HG02623 (cell line): ENCODE measurements at regions not wholly inside any gene's neighbourhood (a gene's known extent, or its start where the extent isn't known, plus 50 kb on each side); places are given as distances from the start of the nearest gene placed in this dataset.
"Not testable (repeated sequence)": the region's sequence is repeated elsewhere in the genome, so short reads cannot be mapped to it uniquely, and the experiment has no call there.

Experiments used
- ATAC-seq: cut with Tn5 transposase; IDR thresholded peaks from one replicate; pipeline ENCODE4 v1.9.1; 2021; ENCODE audit warnings: moderate library complexity; ENCODE audit not compliant: unreplicated experiment

GRCh38 chr18:1102848-1103247 lies 198.2 kb downstream of the ADCYAP1 start:
- ATAC-seq, result no peak

- ATAC-seq, result no peak
These were observed 198.9 kb downstream of the ADCYAP1 start for GRCh38 chr18:1103537-1103936.

- ATAC-seq, result no peak
These were observed 199.7 kb downstream of the ADCYAP1 start for GRCh38 chr18:1104181-1104881.

GRCh38 chr18:1124495-1124894 lies 219.8 kb downstream of the ADCYAP1 start:
- ATAC-seq, result no peak

GRCh38 chr18:1133541-1133940 lies 228.9 kb downstream of the ADCYAP1 start:
- no peak for ATAC-seq

GRCh38 chr18:1147730-1148129 lies 243.1 kb downstream of the ADCYAP1 start:
- ATAC-seq, result no peak

GRCh38 chr18:1149709-1150108 lies 245.0 kb downstream of the ADCYAP1 start:
- ATAC-seq, result no peak

- ATAC-seq, result no peak
These were observed 245.7 kb downstream of the ADCYAP1 start for GRCh38 chr18:1150344-1150743.

- not testable (repeated sequence) for ATAC-seq
These were observed 248.3 kb downstream of the ADCYAP1 start for GRCh38 chr18:1152958-1153357.

- no peak for ATAC-seq
These were observed 268.9 kb downstream of the ADCYAP1 start for GRCh38 chr18:1173593-1173992.

- no peak for ATAC-seq
These were observed 272.6 kb downstream of the ADCYAP1 start for GRCh38 chr18:1177232-1177631.

GRCh38 chr18:1191341-1191740 lies 286.7 kb downstream of the ADCYAP1 start:
- no peak for ATAC-seq

- ATAC-seq, result no peak
These were observed 308.5 kb downstream of the ADCYAP1 start for GRCh38 chr18:1213126-1213525.

GRCh38 chr18:1222880-1223279 lies 318.2 kb downstream of the ADCYAP1 start:
- no peak for ATAC-seq

GRCh38 chr18:1227025-1227424 lies 322.4 kb downstream of the ADCYAP1 start:
- no peak for ATAC-seq

- ATAC-seq, result no peak
These were observed 325.0 kb downstream of the ADCYAP1 start for GRCh38 chr18:1229634-1230033.

GRCh38 chr18:1232867-1233266 lies 328.2 kb downstream of the ADCYAP1 start:
- ATAC-seq, result no peak

GRCh38 chr18:1240701-1241100 lies 336.0 kb downstream of the ADCYAP1 start:
- no peak for ATAC-seq

- no peak for ATAC-seq
These were observed 339.9 kb downstream of the ADCYAP1 start for GRCh38 chr18:1244397-1245122.

- no peak for ATAC-seq
These were observed 342.2 kb downstream of the ADCYAP1 start for GRCh38 chr18:1246827-1247226.

- ATAC-seq, result no peak
These were observed 347.9 kb downstream of the ADCYAP1 start for GRCh38 chr18:1252534-1252933.

GRCh38 chr18:1252936-1253335 lies 348.3 kb downstream of the ADCYAP1 start:
- ATAC-seq, result no peak

- no peak for ATAC-seq
These were observed 349.2 kb downstream of the ADCYAP1 start for GRCh38 chr18:1253827-1254226.
